ENCODE measurements at regions not wholly inside any gene's neighbourhood (a gene's known extent, or its start where the extent isn't known, plus 50 kb on each side); places are given as distances from the start of the nearest gene placed in this dataset.

- in situ Hi-C loops (cut with HindIII; ENCODE audit: low sequenced_read_pairs) = no loop called here
- TF ChIP-seq CTCF (IDR thresholded peaks at IDR 0.05; ENCODE audit: low read depth, low read length, missing control alignments) = no peak
- no peak overlapping the region for H3K4me3 ChIP-seq (ENCODE audit: low read depth, low read length)
- no peak for DNase-seq (ENCODE audit: low read depth)
These were observed 202.9 kb downstream of the NDUFA10 start for GRCh38 chr2:239822146-239822831.

GRCh38 chr2:239821694-239822075, 203.5 kb downstream of the NDUFA10 start:
- no peak for TF ChIP-seq CTCF (IDR thresholded peaks at IDR 0.05; ENCODE audit: low read depth, low read length, missing control alignments)
- in situ Hi-C loops (cut with HindIII; ENCODE audit: low sequenced_read_pairs) = no loop called here
- no peak for DNase-seq (ENCODE audit: low read depth)
- H3K4me3 ChIP-seq (ENCODE audit: low read depth, low read length) = no peak overlapping the region

- in situ Hi-C loops (cut with HindIII; ENCODE audit: low sequenced_read_pairs) = no loop called here
- no peak for TF ChIP-seq CTCF (IDR thresholded peaks at IDR 0.05; ENCODE audit: low read depth, low read length, missing control alignments)
- no peak for DNase-seq (ENCODE audit: low read depth)
- no peak overlapping the region for H3K4me3 ChIP-seq (ENCODE audit: low read depth, low read length)
These were observed 204.1 kb downstream of the NDUFA10 start for GRCh38 chr2:239820836-239821693.

DNA sequence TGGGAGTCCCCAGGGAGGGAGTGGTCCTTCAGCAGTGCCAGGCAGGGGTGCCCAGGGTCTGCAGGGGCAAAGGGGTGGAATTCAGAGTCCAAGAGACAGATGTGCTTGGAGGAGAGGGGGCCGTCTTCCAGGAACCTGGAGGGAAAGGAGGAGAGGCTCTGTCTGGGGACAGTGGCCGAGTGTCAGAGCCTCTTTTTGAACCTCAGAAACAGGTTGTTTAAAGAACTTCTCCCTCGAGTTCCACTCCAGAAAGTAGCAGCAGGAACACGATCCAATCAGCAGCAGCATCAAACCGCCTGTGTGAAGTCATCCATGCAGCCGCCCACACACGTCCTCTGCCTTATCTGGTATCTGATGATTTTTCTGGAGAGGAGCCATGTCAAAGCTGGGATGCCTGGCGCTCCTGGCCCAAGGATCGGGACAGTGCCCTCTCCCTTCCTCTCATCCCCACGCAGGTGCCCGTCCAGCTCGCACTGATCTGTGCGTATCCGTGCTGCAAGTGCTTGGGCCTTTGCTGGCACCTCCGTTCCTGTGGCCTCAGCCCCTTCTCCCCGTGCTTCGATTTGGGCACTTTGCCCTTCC, 205.1 kb downstream of the NDUFA10 start:
- in situ Hi-C loops (cut with HindIII; ENCODE audit: low sequenced_read_pairs) = no loop called here
- no peak for TF ChIP-seq CTCF (IDR thresholded peaks at IDR 0.05; ENCODE audit: low read depth, low read length, missing control alignments)
- DNase-seq (ENCODE audit: low read depth) = no peak
- H3K4me3 ChIP-seq (ENCODE audit: low read depth, low read length) = no peak overlapping the region

DNA sequence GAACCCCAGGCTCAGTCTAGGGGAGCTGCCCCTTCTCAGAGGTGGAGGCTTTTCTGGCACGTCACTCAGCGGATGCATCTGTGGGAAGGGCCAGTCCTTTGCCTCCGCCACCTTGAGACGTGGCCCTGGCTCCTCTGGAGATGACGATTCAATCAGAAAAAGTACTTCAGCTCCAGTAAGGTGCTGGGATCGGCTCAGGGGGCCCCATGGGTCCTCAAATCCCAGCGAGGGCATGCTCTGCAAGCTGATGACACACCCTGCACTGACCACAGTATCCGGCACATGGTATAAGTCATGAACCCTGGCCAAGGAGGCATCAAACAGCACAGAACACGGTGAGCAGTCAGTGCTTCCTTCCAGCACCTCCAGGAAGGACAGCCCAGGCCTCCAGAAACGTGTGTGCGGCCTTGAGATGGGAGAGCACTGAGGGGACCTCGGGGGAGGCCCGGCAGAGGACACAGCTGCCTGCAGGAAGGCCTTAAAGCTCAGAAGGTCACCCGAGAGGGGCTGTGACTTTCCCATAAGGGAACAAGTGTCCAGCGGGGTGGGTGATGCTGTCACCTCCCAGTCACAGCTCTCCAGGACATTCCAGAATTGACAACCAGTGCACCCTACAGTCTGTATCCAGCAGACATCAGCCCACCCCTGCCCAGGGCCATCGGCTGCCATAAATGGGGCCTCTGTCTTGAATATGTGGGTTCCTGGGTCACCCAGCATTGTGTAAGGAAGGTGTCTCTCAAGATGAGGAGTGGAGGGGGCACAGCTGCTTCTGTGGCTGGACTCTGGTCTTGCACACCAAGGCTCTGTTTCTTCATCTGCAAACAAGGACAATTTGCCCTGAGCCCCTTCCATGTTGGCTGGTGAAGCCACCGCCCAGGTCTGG, 205.8 kb downstream of the NDUFA10 start:
- TF ChIP-seq CTCF (IDR thresholded peaks at IDR 0.05; ENCODE audit: low read depth, low read length, missing control alignments) = no peak
- in situ Hi-C loops (cut with HindIII; ENCODE audit: low sequenced_read_pairs) = no loop called here

DNA sequence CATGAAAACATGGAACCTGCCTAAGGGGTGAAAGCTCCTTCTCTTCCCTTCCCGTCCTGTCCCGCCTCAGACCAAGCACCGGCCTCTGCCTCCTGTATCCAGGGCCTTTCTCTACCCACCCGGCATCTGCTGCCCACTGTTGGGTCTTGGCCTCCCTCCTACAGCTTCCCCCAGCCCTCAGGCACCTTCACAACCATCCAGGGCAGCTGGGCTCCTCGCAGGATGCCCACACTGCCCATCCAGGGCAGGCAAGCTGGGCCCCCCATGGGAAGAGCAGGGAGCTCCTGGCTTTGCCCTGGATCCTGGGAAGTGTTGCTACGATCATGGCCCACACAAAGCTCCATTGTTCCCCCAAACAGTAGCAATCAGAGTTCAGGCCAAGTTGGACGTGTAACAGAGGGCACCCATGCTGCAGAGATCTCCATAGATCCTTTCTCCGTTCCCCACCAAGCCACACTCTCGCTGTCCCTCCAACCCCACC, 206.6 kb downstream of the NDUFA10 start:
- DNase-seq (ENCODE audit: low read depth) = no peak
- no peak for TF ChIP-seq CTCF (IDR thresholded peaks at IDR 0.05; ENCODE audit: low read depth, low read length, missing control alignments)
- H3K4me3 ChIP-seq (ENCODE audit: low read depth, low read length) = no peak overlapping the region
- in situ Hi-C loops (cut with HindIII; ENCODE audit: low sequenced_read_pairs) = no loop called here

More for the DNA sequence above, 205.8 kb downstream of the NDUFA10 start:
- no peak for DNase-seq (ENCODE audit: low read depth)
- no peak overlapping the region for H3K4me3 ChIP-seq (ENCODE audit: low read depth, low read length)
